SU-DHL-6 (cell line): ENCODE measurements at regions not wholly inside any gene's neighbourhood (a gene's known extent, or its start where the extent isn't known, plus 50 kb on each side); places are given as distances from the start of the nearest gene placed in this dataset.

Experiments used
- H2AFZ ChIP-seq: fragments of 200-600 bp; sonication (generic); 2 replicates; pipeline ENCODE4 v1.6.1; 2014; ENCODE audit warnings: low read depth, mild to moderate bottlenecking, moderate library complexity, mixed read lengths, antibody characterized with exemption, low read length; ENCODE audit not compliant: severe bottlenecking
- H3F3A ChIP-seq: fragments of 200-600 bp; shearing (Covaris generic); 2 replicates; pipeline ENCODE4 v1.6.0; 2016; ENCODE audit warnings: antibody characterized with exemption, mild to moderate bottlenecking; ENCODE audit not compliant: insufficient read depth
- H3K27ac ChIP-seq: fragments of 200-600 bp; sonication (generic); 2 replicates; pipeline ENCODE4 v1.5.1; 2016; ENCODE audit warnings: low read depth, mild to moderate bottlenecking, low read length, moderate library complexity, mixed read lengths
- H3K27me3 ChIP-seq: fragments of 200-600 bp; sonication (generic), shearing (Covaris generic); 2 replicates; pipeline ENCODE4 v1.6.0; 2014; ENCODE audit warnings: mild to moderate bottlenecking, low read length
- H3K36me3 ChIP-seq: fragments of 200-600 bp; sonication (generic); 2 replicates; pipeline ENCODE4 v1.6.1; 2014; ENCODE audit warnings: mild to moderate bottlenecking, low read length, mixed read lengths
- H3K4me2 ChIP-seq: fragments of 300-600, 200-600 bp; shearing (Covaris generic), sonication (generic); 2 replicates; pipeline ENCODE4 v1.6.0; 2014; ENCODE audit warnings: low read length, low read depth, mild to moderate bottlenecking; ENCODE audit not compliant: poor library complexity, severe bottlenecking
- H3K4me3 ChIP-seq: fragments of 200-600 bp; sonication (generic); 2 replicates; pipeline ENCODE4 v1.5.1; 2014; ENCODE audit warnings: antibody characterized with exemption, low read length, mild to moderate bottlenecking, mixed read lengths; ENCODE audit not compliant: insufficient read depth, poor library complexity, severe bottlenecking
- H3K79me2 ChIP-seq: fragments of 200-600 bp; sonication (generic); 2 replicates; pipeline ENCODE4 v1.6.1; 2014; ENCODE audit warnings: mild to moderate bottlenecking, low read length, moderate library complexity; ENCODE audit not compliant: insufficient read depth
- H3K9ac ChIP-seq: fragments of 200-600 bp; sonication (generic); 2 replicates; pipeline ENCODE4 v1.7.0; 2014; ENCODE audit warnings: mild to moderate bottlenecking, low read length
- H3K9me2 ChIP-seq: fragments of 200-600 bp; sonication (generic); replicated peaks from 2 replicates; pipeline ENCODE4 v1.6.1; 2014; ENCODE audit warnings: low read length; ENCODE audit not compliant: insufficient read depth
- H3K9me3 ChIP-seq: fragments of 200-600 bp; sonication (generic); 2 replicates; pipeline ENCODE4 v1.6.1; 2014; ENCODE audit warnings: low read length, mixed read lengths; ENCODE audit not compliant: insufficient read depth
- H4K20me1 ChIP-seq: fragments of 200-600 bp; sonication (generic); 2 replicates; pipeline ENCODE4 v1.6.1; 2014; ENCODE audit warnings: low read depth, mild to moderate bottlenecking, antibody characterized with exemption, low read length, moderate library complexity, mixed read lengths
- EZH2phosphoT487 ChIP-seq: fragments of 200-600 bp; sonication (generic), shearing (Covaris generic); conservative IDR thresholded peaks from 2 replicates; pipeline ENCODE4 v1.6.1; 2018; ENCODE audit warnings: mild to moderate bottlenecking, antibody characterized with exemption, low read length, moderate library complexity, mixed read lengths
- TF ChIP-seq, protein P1 (sequence below): fragments of 200-600 bp; sonication (generic); IDR thresholded peaks from one replicate; pipeline ENCODE4 v1.5.1; 2017; ENCODE audit warnings: antibody characterized with exemption, mild to moderate bottlenecking, low read length, moderate library complexity; ENCODE audit not compliant: insufficient read depth, poor library complexity, severe bottlenecking

DNA sequence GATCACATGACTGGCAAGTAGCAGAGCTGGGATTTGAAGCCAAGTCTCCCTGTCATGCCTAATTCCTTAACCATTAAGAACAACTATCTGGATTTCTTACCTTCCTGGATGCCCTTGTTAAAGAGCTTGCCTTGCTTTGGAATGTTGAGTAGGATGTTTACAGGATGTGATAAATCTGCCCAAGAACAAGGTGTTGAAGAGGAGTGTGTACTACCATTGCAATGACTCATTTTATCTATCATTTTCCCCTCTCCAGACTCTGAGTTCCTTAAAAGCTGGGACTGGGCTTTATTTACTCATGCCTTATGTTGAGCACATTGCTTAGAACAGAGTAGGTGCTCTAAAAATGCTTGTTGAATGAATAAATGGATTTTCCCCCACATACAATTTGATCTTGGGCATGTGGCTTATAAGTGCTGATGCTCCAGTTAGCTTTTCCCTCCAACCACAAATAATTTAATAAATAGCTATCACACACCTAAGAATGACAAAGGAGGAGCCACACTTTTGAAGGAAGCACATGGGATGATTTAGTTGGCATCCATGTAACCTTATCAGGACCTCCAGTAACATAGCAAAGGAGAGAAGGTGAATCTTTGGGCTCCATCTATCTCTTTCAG lies 268.6 kb upstream of the SESN3 start:
- H3K27me3 ChIP-seq, result no peaks in the 10 kb centered on the region
- H3K4me3 ChIP-seq, result no peak overlapping the region
- no peaks in the 10 kb centered on the region for H3K79me2 ChIP-seq
- no peaks in the 10 kb centered on the region for H3K9me2 ChIP-seq
- H4K20me1 ChIP-seq, result no peaks in the 10 kb centered on the region
- H2AFZ ChIP-seq, result no peak overlapping the region
- H3K36me3 ChIP-seq, result no peaks in the 10 kb centered on the region
- H3K9ac ChIP-seq, result no peak overlapping the region
- no peak overlapping the region for H3K27ac ChIP-seq
- no peaks in the 10 kb centered on the region for H3F3A ChIP-seq
- no peaks in the 10 kb centered on the region for H3K9me3 ChIP-seq
- TF ChIP-seq, protein P1, sequence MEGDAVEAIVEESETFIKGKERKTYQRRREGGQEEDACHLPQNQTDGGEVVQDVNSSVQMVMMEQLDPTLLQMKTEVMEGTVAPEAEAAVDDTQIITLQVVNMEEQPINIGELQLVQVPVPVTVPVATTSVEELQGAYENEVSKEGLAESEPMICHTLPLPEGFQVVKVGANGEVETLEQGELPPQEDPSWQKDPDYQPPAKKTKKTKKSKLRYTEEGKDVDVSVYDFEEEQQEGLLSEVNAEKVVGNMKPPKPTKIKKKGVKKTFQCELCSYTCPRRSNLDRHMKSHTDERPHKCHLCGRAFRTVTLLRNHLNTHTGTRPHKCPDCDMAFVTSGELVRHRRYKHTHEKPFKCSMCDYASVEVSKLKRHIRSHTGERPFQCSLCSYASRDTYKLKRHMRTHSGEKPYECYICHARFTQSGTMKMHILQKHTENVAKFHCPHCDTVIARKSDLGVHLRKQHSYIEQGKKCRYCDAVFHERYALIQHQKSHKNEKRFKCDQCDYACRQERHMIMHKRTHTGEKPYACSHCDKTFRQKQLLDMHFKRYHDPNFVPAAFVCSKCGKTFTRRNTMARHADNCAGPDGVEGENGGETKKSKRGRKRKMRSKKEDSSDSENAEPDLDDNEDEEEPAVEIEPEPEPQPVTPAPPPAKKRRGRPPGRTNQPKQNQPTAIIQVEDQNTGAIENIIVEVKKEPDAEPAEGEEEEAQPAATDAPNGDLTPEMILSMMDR, result no peak
- no peak for TF ChIP-seq EZH2phosphoT487
- H3K4me2 ChIP-seq, result no peak overlapping the region

GRCh38 chr11:95498722-95499425 lies 267.9 kb upstream of the SESN3 start:
- Histone ChIP-seq H3K27ac (no peak overlapping the region), H2AFZ (no peak overlapping the region), H3K4me2 (no peak overlapping the region), H3K9me3 (no peaks in the 10 kb centered on the region), H3K27me3 (no peaks in the 10 kb centered on the region), H3K36me3 (no peaks in the 10 kb centered on the region), H3F3A (no peaks in the 10 kb centered on the region), H3K79me2 (no peaks in the 10 kb centered on the region), H3K9me2 (no peaks in the 10 kb centered on the region), H4K20me1 (no peaks in the 10 kb centered on the region), H3K4me3 (no peak overlapping the region), H3K9ac (no peak overlapping the region)
- TF ChIP-seq EZH2phosphoT487, result no peak
- TF ChIP-seq, protein P1, result no peak

DNA sequence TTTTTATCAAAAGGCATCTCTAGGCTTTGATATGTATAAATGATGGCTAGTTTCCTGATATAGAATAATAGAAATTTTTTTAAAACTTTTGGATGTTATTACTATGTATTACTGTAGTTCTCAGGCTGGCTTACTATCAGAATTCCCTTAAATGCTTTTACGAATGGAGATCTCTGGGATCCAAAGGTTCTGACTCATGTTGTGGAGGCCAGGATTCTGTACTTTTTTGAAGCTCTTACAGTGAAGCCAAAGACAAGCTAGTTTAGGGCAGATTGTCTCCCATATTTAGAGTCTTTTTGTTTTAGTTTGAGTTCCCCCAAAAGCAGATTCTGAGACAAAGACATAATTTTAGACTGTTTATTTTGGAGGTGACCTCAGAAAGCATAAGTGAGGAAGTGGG lies 265.9 kb upstream of the SESN3 start:
- Histone ChIP-seq H3K9me2 (no peaks in the 10 kb centered on the region), H4K20me1 (no peaks in the 10 kb centered on the region), H2AFZ (no peak overlapping the region), H3K9ac (no peak overlapping the region), H3K79me2 (no peaks in the 10 kb centered on the region), H3K4me3 (no peak overlapping the region), H3F3A (no peaks in the 10 kb centered on the region), H3K27me3 (no peaks in the 10 kb centered on the region), H3K27ac (no peak overlapping the region), H3K9me3 (no peaks in the 10 kb centered on the region), H3K36me3 (no peaks in the 10 kb centered on the region), H3K4me2 (no peak overlapping the region)
- TF ChIP-seq EZH2phosphoT487, result no peak
- TF ChIP-seq, protein P1, result no peak
